ENCODE measurements at regions not wholly inside any gene's neighbourhood (a gene's known extent, or its start where the extent isn't known, plus 50 kb on each side); places are given as distances from the start of the nearest gene placed in this dataset.
"Not testable (repeated sequence)": the region's sequence is repeated elsewhere in the genome, so short reads cannot be mapped to it uniquely, and the experiment has no call there.

DNA sequence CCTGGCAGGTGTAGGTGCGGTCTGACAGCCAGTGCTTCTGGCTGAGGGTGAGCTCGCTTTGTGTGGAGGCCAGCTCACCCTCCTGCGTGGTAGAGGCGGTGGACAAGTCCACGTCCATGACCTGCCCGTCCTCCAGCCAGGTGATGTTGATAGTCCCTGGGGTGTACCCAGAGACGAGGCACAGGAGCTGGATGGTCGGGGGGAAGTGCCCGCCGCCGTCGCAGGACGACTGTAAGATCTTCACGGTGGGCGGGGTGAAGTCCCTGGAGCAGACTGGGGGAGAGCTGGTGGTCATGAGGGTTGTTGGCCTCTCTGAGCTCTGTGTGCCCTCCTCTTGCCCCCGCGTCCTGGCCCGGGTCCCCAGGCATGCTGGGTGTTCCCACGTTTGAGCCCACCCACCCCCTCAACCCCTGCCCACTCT lies 74.6 kb downstream of the TMEM121 start:
- DNase-seq (ENCODE audit: low read depth in 2 of 3, low spot score in 1 of 3) = no peak

DNA sequence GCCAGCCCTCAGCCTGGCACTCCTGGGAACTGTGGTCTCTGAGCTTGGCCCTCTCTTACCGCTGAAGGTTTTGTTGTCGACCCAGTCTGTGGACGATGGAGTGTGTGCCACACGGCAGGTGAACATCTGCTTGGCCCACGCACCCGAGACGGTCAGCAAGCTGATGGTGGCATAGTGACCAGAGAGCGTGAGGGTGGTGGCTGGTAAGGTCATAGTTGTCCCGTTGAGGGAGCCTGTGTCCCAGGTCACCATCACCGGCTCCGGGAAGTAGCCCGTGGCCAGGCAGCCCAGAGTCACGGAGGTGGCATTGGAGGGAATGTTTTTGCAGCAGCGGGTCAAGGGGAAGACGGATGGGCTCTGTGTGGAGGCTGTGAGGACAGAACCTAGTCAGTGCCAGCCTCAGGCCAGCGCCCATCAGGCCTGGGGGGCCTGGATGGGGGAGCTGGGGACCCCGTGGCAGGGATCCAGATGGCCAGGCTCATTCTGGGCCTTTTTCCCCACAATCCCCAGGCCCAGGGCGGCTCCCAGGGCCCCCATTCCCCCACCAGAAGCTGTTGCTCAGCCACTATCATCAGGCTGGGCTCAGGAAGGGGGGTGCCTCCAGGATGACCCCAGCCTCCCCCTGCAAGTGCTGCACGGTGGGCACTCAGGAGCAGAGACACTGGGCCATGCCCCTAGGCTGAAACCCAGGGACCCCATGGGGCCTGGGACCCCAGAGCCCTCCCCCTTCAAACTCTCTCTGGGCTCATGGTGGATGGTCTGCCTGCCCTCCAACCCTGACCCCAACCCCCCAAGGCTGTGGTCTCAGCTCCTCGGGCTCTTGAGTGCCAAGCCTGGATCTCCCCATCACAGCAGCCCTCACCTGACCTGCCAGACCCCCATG lies 75.2 kb downstream of the TMEM121 start:
- no peak for DNase-seq (ENCODE audit: low read depth in 2 of 3, low spot score in 1 of 3)

DNA sequence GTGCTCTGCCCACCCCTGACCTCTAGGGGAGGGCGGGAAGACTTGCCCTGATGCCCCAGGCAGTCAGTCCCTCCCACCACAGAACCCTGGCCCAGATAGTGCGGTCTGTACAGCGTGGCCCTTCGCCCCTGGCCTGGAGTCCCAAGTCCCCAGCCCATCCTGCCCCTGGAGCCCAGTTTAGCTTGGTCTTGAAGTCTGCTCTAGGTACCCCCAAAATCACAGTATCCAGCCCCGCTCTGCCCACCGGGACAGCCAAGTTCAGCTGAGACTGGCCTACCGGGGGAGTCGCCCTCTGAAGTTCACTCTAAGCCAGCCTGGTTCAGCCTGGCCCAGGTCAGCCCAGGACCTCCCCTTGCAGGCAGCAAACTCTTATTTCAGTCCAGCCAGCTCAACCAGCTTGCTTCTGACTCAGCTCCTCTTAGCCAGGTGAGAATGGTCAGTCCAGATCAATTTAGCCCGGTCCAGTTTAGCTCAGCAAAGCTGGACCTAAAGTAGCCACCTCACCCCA lies 75.9 kb downstream of the TMEM121 start:
- no peak for DNase-seq (ENCODE audit: low read depth in 2 of 3, low spot score in 1 of 3)

DNA sequence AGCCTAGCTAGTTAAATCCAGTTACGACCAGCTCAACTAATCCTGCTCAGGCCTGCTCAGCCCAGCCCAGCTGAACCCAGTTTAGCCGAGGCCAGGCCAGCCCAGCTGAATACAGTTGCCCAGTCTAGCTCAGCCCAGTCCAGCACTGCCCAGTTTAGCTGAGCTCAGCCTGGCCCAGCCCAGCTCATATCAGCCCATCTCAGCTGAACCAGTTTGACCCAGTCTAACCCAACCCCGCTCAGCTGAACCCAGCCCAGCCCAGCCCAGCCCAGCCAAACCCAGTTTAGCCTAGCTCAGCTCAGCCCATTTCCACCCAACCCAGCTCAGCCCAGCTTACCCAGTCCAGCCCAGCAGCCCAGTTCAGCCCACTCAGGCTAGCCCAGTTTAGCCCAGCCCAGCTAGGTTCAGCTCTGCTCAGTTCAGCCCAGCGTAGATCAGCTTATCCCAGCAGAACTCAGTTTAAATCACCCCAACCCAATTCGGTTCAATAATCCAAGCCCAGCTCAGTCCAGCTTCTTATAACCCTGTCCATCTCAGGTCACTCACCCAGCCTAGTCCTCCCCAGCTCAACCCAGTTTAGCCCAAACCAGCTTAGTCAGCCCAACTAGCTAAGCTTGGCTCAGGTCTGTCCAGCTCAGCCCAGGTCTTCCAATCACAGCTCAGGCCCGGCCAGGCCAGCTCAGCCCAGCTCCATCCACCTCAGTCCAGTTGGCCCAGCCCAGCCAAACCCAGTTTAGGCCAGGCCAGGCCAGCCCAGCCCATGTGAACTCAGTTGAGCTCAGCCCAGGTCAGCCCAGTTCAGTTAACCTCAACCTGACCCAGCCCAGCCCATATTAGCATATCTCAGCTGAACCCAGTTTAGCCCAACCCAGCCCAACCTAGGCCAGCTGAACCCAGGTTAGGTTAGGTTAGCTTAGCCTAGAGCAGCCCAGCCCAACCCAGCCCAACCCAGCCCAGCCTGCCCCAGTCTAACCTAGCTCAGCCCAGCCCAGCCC lies 76.7 kb downstream of the TMEM121 start:
- DNase-seq (ENCODE audit: low read depth in 2 of 3, low spot score in 1 of 3) = no peak

DNA sequence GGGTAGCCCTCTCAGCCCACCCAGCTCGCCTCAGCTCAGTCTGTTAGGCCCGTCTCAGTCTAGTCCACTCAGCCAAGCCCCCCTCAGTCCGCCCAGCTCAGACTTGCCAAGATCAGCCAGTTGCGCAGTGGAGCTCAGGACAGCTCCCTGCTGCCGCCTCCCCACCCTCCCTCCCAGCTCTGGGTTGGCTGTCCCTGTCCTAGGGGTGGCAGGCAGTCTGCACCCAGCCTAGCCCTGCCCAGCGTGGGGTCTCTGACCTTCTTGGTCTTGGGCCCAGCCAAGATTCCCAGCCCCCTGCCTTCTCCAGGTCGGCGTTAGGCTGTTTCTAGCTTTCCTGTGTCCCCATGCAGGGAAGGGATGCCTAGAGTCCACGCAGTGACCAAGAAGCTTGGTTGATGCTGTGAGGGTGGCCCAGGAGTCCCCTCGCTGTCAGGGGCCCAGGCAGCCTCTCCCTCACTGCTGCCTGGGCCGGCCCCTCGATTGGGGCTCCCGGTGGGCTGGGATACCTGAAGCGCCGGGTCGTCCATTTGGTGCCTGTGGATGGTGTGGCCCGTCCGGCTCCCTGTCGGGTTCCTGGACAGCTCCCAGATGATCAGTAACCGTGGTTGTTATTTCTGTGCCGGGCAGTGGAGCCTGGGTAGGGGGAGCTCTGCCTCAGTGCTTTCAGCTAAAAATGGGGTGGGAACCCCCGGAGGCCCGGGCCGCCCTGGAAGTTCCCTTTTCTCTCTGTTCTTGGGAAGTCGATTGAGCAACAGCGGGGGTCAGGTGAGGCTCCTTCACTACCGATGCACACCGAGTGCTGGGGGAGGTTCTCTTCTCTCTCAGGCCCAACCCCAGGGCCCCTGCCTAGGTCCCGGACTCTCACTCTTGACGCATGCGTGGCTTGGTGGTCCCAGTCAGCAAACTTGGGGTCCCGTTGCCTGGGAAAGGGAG lies 78.4 kb downstream of the TMEM121 start:
- not testable (repeated sequence) for DNase-seq (ENCODE audit: low read depth in 2 of 3, low spot score in 1 of 3)

DNA sequence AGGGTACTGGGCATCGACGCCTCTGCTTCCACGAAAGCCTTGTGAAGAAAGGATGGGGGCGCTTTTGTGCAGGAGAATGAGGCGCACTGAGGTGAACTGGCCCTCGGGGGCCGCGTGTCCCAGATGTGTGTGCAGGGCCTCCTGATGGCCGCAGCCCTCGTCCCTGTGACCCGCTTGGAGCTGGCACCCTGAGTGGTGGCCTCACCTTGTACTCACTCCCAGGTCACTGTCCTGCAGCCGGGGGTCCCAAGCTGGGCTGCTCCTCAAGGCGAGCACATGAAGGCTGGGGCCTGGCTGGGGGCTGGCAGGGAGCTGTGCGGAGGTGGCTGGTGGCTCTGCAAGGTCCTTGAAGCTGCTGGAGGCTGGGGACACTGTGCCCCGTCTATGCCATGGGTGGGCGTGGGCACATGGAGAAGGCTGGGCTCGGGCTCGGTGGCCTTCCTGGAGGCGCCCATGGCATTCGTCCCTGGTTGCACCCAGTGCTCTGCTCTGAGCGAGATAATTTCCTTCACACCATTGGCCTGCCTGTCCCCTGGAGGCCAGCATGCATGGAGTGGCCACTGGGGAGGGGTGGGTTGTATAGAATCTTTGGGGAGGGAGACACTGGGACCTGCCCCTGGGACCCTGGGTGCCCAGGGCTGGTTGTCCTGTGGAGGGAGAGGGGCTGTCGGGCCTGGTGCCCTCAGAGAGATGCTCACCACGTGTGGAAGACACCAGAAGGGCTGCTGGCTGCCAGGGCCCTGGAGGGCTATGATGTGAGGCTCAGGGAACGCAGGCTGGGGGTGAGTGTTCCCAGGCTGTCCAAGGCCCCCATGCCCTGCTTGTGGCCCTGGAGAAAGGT lies 79.3 kb downstream of the TMEM121 start:
- no peak for DNase-seq (ENCODE audit: low read depth in 2 of 3, low spot score in 1 of 3)

DNA sequence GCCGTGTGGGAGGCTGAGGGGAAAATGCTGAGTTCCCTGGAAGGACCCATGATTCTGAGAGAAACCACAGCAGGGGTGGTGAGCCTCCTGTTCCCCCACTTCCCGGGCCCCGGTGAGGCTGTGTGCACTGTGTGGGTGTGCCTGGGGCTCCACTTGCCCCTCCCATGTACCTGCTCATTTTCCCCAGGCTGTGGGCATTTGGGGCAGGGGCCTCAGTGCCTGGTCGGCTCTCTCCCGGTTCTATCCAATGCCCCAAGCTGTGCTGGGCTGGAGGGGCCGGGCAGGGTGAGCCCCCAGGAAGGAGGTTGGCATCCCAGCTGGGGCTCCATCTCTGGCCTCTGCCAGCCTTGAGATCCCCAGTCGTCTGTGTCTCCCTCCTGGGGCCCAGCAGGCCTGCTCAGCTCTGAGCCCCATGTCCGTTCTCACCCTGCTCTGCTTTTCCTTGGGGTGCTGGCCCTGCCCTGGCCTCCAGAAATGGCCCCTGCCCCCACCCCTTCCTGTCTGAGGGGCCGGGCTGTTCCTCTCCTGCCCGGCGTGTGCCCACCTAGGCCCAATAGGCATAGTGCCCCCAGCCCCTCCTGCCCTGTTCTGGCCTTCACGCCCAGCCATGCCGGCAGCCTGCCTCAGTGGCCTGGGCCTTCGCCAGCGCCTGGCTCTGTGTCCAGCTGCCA lies 80.1 kb downstream of the TMEM121 start:
- not testable (repeated sequence) for DNase-seq (ENCODE audit: low read depth in 2 of 3, low spot score in 1 of 3)

DNA sequence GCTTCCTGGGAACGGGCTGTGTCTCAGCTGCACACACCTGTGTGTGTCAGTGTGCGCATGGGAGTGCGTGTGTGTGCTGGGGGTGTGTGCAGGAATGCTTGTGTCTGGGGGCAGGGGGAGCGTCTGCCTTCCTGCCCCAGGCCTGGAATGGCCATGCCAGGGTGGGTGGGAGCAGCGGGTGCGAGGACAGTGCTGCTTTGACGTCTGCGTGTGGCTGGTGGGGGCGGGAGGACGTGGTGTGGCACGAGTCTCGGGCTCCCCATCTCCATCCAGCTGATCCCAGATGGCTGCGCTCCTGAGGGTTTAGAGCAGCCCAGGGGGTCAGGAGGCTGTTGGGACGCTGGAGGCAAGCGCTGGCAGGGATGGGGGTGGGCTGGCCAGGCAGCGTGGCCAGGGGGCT lies 80.6 kb downstream of the TMEM121 start:
- DNase-seq (ENCODE audit: low read depth in 2 of 3, low spot score in 1 of 3) = not testable (repeated sequence)

DNA sequence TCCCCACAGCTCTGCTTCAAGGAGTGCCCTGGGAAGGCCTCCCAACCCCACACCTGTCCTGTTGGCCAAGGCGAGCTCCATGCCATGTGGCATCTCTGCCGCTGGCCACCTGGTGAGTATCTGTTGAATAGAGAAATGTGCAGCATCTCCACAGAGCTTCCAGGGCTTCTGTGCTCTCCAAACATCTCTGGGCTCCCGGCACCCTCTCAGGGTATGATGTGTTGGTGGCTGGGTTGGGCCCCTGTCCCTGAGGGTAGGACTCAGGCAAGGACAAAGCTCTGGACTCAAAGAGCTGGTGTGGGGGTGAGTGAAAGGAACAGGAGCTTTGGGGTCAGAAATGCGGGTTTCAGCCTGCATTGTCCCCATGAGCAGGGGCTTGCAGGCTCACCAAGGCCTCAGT lies 88.6 kb downstream of the TMEM121 start:
- not testable (repeated sequence) for DNase-seq (ENCODE audit: low read depth in 2 of 3, low spot score in 1 of 3)

DNA sequence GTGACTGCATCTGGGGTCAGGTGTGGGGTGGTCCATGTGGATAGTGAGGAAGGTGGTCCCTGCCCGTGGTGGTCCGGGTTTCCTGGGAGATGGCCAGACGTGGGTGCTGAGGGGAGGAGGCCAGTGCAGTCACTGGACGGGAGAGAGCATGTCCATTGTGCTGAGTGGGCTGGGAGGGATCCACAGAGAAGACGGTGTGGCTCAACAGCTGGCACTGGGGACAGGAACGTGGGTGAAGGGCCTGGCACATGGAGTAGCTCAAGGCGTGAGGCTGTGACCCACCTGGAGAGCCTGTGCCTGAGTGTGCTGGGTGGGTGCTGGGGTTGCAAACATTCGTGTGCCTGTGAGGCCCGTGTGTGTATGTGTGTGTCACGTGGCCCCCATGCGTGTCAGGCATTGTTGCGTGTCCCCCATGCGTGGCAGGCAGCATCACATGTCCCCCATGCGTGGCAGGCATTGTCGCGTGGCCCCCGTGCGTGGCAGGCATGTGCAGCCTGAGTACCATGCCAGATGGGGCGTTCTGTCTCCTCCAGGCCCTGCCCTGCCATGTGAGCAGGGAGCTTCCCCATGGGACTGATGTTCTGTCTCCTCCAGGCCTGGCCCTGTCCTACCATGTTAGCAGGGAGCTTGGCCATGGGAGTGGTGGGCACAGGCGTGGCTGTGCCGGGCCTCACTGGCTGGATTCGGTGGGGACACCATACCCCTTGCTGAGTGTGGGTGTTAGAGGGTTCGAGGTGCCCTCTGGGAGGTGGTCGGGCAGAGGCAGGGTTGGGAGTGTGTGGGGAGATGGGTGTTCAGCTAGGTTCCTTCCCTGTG lies 89.8 kb downstream of the TMEM121 start:
- not testable (repeated sequence) for DNase-seq (ENCODE audit: low read depth in 2 of 3, low spot score in 1 of 3)

DNA sequence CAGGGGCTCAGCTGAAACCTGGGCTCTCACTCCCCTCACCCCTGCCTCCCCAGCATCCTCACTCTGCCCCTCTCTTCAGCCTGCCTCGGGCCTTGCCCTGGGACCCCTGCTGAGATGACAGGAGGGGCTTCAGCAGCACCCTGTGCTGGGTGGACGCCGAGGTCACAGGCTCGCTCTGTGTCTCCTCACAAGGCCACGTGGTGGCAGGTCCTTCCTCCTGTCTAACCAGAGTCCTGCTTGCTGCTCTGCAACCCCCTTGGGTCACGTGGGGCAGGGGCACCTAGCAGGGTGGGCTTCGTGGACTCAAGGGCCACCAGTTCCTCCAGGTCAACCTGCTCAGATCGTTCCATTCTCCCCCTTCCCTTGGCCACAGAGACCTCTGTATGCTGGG lies 90.4 kb downstream of the TMEM121 start:
- no peak for DNase-seq (ENCODE audit: low read depth in 2 of 3, low spot score in 1 of 3)

DNA sequence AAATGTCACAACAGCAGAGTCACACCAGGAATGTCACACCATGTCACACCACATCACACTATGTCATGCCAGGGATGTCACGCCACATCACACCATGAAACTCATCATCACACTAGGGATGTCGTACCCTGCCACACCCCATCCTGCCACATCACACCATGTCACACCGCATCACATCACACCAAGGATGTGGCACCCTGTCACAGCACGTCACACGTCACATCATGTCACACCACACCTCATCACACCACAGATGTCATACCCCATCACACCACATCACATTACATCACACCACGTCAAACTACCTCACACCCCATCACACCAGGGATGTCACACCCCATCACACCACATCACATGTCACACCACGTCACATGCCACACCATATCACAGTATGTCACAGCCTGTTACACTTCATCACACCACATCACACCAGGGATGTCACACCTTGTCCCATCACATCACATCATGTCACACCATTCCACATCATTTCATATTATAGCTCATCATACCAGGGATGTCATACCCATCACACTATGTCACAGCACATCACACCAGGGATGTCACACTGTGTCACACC lies 90.9 kb downstream of the TMEM121 start:
- DNase-seq (ENCODE audit: low read depth in 2 of 3, low spot score in 1 of 3) = no peak

DNA sequence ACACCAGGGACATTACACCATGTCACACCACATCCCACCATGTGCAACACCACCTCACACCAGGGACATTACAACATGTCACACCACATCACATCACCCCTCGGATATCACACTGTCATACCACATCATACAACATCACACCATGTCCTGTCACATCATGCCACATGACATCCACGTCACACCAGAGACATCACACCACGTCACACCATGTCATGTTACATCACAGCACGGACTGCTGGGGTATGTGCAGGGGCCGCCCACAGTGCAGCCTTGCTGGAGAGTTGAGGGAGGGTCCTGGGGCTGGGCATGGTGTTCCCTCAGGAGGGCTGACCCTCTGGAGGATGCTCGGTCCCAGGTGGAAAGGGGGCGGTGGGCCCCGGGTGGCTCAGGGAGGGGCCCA lies 91.4 kb downstream of the TMEM121 start:
- DNase-seq (ENCODE audit: low read depth in 2 of 3, low spot score in 1 of 3) = not testable (repeated sequence)

DNA sequence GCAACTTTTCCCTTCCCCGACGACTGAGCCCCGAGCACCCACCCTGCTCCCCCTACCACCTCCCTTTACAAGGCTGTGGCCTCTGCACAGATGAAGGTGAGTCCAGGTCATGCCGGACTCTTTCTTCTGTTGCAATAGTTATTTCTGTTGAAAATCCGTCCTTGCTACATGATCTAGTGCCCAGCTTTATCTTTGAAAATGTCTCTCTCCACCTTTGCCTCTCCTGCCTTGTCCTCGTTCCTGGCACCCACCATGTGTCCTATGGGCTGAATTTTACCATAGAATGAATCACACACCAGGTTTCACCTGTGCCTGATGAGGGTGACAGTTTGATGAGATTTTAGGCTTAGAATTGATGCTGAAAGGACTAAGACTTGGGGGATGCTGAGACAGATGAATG lies 92.9 kb downstream of the TMEM121 start:
- not testable (repeated sequence) for DNase-seq (ENCODE audit: low read depth in 2 of 3, low spot score in 1 of 3)

DNA sequence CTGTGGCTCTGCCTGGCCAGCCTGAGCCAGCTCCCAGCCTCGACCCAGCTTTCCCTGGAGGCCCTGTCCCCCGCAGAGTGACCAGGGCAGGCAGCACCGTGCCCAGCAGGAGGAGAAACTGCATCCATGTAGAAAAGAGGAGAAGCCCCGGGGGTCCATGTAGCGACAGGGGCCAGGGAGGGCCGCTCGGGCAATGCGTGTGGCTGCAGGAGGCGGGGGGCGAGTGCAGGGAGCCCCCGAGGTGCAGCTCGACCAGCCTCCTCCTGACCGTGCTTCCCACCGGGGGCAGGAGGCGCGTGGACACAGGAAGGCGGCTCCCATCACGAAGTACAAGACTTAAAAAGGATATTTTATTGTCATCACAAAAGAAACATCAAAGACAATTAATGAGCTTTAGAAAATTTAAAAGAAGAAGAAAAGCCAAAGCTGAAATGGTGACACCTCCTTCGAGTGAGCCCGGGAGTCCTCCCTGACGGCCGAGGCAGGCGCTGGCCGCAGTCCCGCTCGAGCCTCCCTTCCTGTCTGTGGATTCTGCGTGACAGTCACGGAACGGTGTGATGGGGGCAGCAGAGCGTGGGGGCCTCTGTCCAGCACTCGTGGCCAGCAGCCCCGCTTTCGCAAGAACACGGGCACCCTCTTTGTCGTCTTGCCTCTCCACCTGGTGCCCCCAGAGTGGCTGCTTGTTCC lies 93.9 kb downstream of the TMEM121 start:
- DNase-seq (ENCODE audit: low read depth in 2 of 3, low spot score in 1 of 3) = not testable (repeated sequence)

DNA sequence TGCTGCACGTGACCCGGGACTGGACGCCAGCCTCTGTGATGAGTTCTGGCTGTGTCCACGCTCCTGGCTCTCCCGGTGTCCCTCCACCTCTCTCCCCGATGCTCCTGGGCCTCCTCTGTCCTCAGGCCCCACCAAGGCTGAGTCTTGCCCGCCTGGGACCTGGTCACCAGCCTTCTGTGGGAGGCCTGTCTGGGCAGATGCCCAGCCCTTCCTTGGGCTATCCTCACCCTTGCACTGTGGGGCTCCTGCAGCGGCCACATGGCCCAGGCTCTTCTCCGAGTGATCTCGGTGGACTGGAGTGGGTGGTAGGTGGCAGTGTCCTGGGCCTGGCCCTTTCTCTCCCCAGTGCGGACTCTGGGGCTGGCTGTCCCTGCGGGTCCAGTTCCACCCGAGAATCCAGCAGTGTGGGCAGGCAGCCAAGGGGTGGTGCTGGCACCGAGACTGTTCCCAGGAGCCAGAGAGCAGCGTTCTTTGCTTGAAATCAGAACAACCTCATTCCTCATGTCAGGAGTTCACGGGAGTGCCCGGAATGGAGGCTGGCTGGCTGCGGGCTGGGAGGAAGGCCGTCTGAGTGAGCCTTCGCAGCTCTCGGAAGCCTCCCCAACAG lies 94.6 kb downstream of the TMEM121 start:
- DNase-seq (ENCODE audit: low read depth in 2 of 3, low spot score in 1 of 3) = not testable (repeated sequence)

Data from stimulated activated CD4-positive, alpha-beta T cell treated with anti-CD3 and anti-CD28 coated beads, Interleukin-12 subunit alpha, Interleukin-12 subunit beta, amount 100 ng/mL, for 48 hours (primary cell).